ENCODE measurements at regions not wholly inside any gene's neighbourhood (a gene's known extent, or its start where the extent isn't known, plus 50 kb on each side); places are given as distances from the start of the nearest gene placed in this dataset.

DNA sequence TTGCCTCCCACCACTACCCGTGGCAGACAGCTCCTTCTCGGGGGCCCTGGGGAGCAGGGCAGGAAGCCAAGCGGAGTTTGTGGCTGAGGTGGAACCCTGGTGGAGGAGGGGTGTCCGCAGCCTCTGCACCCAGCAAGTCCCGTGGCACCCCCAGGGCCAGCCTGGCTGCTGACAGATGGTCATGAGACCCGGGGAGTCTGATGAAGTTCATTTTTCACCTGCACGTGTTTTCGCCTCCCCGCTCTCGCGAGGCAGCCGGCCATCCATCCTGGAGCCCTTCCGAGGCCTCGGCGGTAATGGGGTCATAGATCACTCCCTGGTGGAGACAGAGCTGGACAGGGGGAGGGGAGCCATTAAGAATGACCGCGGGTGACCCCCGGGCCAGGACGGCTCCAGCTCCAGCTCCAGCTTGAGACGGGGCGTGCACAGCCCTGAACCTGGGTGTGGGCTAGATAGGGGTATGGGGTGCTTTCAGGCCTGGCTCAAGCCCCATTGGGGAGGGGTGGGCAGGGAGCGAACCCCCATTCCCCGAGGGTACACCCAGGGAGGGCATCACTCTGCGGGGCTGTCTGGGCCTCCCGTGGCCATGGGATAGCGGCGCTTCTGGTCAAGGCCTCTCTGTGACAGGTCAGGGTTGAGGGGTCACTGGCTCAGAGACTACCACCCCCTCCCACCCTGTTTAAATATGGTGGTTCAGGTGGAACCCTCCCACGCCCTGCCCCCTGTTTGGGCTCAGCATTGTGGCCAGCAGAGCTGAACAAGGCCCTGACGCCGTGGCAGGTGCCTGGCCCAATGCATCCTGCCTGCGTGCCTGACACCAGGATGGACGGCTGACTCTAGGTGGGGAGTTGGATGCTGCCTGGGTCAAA lies 227.4 kb upstream of the GSE1 start:
- no peak for DNase-seq (ENCODE audit: low read depth in 2 of 2, low spot score in 1 of 2)

GRCh38 chr16:85386467-85387170 lies 226.5 kb upstream of the GSE1 start:
- DNase-seq (ENCODE audit: low read depth in 2 of 2, low spot score in 1 of 2) = no peak

GRCh38 chr16:85387171-85387507 lies 226.0 kb upstream of the GSE1 start:
- DNase-seq (ENCODE audit: low read depth in 2 of 2, low spot score in 1 of 2) = no peak

GRCh38 chr16:85387731-85388295 lies 225.3 kb upstream of the GSE1 start:
- DNase-seq (ENCODE audit: low read depth in 2 of 2, low spot score in 1 of 2) = no peak

GRCh38 chr16:85389679-85390470 lies 223.2 kb upstream of the GSE1 start:
- DNase-seq (ENCODE audit: low read depth in 2 of 2, low spot score in 1 of 2) = no peak

GRCh38 chr16:85390511-85391174 lies 222.5 kb upstream of the GSE1 start:
- no peak for DNase-seq (ENCODE audit: low read depth in 2 of 2, low spot score in 1 of 2)

DNA sequence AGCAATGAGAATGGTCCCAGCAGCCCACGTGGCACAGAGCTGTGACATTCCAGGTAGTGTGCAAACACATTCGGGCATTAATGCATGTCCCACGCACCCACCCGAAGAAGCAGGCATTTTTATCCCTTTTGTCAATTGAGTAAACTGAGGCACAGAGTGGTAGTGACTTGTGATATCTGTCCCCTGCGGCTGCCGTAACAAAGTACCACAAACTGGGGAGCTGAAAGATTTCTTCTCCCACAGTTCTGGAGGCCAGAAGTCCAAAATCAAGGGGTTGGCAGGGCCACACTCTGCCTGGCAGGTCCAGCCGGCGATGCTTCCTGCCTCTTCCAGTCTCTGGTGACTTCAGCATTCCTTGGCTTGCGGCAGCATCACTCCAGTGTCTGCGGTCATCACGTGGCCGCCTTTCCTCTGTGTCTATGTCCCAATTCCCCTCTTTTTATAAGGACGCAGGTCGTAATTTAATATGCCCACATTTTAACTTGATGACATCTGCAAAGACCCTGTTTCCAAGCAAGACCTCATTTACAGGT lies 221.9 kb upstream of the GSE1 start:
- no peak for DNase-seq (ENCODE audit: low read depth in 2 of 2, low spot score in 1 of 2)

- no peak for DNase-seq (ENCODE audit: low read depth in 2 of 2, low spot score in 1 of 2)
These were observed 221.1 kb upstream of the GSE1 start for GRCh38 chr16:85391769-85392583.

DNA sequence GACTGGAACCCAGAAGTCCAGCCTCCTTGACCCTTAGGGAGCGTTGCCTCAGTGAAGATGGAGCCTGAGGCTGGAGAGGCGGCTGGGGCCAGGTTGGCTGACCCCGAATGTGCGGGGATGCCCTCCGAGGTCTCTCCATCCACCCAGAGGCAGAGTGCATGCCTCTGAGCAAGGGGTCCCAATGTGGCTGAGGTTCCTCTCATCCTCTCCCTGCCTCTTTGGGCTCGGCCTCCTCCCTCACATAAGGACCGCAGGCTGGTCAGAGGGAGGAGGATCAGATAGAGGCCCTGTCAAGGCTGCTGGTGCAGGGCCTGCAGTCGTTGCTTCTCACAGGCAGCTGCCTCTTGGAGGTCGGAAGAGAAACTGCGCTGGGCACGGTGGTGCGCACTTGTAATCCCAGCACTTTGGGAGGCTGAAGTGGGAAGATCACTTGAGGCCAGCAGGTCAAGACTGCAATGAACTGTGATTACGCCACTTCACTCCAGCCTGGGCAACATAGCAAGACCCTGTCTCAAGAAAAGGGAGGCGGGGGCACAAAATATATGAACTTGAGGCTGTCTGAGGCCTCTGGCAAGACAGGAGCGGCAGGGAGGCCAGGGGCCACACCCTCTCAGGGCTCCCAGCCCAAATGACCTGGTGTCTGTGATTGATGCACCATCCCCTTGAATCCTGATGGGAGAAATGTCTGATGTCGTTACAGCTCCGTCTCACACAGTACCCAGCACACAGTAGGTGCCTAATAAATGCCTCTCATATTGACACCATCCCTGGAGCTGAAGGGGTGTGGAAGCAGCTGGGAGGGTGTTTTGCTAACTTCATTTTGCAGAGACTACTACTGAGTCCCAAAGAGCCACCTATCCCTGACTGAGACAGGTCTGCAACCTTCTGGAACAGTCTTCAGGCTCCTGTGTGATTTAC lies 220.1 kb upstream of the GSE1 start:
- DNase-seq (ENCODE audit: low read depth in 2 of 2, low spot score in 1 of 2) = no peak

- DNase-seq (ENCODE audit: low read depth in 2 of 2, low spot score in 1 of 2) = peak; percentile 40 to 46
These were observed 219.3 kb upstream of the GSE1 start for GRCh38 chr16:85393674-85394451.

GRCh38 chr16:85394456-85395206 lies 218.5 kb upstream of the GSE1 start:
- no peak for DNase-seq (ENCODE audit: low read depth in 2 of 2, low spot score in 1 of 2)

DNA sequence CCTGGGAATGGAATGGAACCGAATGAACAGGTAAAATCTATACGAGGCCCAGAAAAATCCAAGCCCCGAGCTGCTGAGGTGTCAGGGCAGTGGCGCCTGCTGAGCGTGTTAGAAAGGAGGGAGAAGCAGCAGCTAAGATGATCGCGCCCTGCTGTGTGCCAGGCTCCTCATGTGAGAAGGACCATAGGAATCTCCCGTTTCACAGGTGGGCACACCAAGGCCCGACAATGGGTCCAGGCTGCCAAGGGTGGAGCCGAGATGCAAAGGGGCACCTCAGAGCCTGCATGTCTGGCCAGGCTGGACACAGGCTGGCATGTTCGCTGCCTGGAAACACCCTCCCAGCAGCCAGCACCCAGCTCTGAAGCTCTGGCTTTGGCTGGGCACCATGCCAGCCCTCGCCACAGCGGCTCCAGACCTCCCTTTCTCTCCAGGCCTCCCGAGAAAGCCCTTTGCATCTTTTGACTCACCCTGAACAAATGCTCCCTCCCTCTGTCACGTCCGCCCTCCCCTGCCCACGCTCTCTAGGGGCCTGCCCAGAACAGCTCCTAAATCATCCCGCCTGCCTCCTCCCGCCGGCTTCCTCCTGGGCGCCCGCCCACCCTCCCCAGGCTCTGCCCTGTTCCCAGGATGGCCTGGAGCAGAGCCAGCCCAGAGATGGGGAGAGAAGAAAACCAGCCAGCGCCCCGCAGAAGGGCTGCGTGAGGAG lies 217.8 kb upstream of the GSE1 start:
- DNase-seq (ENCODE audit: low read depth in 2 of 2, low spot score in 1 of 2) = no peak

DNA sequence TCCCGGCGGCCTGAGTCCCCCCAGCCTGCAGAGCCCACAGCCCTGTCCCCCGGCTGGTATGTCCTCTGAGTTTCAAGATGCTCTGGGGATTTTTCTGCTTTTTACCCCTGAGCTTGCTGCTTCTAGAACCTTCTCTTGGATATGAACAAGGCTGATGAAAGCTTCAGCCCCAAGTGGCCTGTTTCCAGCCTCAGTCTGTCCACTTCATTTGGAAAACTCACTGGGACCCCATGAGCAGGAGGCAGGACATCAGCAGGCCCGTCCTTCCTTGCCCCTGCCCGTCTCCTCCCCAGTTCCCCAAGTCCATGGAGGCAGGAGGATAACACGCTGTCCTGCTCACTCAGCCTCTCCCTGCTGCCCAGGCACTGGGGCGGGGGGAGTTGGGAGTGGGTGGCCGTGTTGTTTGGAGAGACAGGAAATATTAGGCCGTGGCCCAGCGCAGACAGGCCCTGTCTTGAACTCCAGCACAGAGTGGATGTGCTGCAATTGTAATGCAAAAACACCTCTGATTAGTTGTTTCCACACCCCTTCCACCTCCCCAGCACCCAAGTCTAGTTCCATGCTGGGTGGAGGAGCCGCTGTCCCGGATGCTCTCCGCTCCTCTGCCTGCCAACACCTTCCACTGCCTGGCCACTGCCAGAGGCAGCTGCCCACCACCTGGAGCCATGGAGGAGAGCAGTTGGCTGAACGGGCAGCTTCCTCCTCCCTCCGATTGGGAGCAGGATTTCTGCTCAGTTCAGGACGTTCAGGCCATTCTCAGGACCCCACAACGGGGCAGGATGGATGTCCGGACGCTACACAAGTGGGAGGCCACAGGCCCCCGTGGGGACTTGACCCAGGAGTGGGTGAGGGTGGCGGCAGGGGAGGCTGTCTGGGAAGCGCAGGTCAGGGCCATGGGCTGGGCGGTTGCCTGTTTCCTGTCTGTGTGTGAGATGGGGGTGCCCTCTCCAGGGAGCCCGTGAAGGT lies 216.9 kb upstream of the GSE1 start:
- no peak for DNase-seq (ENCODE audit: low read depth in 2 of 2, low spot score in 1 of 2)

DNA sequence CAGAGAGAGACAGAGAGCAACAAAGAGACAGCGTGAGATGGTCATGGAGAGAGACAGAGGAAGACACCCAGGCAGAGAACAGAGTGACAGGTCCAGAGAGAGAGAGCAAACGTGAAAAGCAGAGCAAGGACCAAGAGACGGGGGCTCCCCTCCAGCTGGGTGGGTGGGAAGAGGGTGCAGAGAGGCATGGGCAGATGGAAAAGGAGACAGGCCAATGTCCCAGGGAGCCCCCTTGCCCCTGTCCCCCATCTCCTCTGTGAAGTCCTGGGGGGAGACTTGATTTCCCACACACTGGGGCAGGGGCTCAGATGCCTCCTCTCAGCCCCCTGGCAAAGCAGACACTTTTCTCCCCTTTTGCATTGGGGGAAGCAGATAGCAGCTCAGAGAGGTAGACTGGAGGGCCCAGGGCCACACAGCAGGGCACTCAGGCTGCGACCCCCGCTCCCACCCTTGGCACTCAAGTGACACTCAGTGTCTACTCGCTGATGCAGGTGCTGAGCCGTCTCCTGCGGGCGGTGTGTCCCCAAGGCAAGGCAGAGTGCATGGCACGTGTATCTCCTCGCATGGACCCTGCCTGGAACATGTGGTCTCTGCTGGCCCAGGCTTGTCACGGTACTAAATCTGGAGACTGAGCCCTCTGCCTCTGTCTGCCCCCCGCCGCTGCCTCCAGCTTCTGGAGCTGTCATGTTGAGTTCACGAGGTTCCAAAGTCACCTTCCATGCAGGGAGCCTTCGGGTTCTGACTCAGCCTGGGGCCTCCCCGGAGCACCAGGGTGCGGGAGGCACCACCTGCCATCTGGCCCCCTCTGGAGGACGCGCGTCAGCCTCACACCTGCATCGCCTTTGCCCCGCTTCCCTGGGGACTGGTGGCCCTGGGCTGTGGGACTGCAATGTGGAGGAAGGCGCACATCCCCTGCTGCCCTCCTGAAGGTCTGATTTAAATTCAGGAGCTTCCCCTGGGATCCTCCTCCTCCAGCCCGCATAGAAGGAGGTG lies 215.9 kb upstream of the GSE1 start:
- no peak for DNase-seq (ENCODE audit: low read depth in 2 of 2, low spot score in 1 of 2)
